HG03280 (cell line): ENCODE measurements at regions not wholly inside any gene's neighbourhood (a gene's known extent, or its start where the extent isn't known, plus 50 kb on each side); places are given as distances from the start of the nearest gene placed in this dataset.

Source experiments
- ATAC-seq: cut with Tn5 transposase; IDR thresholded peaks from one replicate; pipeline ENCODE4 v1.9.1; 2021; ENCODE audit warnings: mild to moderate bottlenecking, moderate library complexity; ENCODE audit not compliant: unreplicated experiment

DNA sequence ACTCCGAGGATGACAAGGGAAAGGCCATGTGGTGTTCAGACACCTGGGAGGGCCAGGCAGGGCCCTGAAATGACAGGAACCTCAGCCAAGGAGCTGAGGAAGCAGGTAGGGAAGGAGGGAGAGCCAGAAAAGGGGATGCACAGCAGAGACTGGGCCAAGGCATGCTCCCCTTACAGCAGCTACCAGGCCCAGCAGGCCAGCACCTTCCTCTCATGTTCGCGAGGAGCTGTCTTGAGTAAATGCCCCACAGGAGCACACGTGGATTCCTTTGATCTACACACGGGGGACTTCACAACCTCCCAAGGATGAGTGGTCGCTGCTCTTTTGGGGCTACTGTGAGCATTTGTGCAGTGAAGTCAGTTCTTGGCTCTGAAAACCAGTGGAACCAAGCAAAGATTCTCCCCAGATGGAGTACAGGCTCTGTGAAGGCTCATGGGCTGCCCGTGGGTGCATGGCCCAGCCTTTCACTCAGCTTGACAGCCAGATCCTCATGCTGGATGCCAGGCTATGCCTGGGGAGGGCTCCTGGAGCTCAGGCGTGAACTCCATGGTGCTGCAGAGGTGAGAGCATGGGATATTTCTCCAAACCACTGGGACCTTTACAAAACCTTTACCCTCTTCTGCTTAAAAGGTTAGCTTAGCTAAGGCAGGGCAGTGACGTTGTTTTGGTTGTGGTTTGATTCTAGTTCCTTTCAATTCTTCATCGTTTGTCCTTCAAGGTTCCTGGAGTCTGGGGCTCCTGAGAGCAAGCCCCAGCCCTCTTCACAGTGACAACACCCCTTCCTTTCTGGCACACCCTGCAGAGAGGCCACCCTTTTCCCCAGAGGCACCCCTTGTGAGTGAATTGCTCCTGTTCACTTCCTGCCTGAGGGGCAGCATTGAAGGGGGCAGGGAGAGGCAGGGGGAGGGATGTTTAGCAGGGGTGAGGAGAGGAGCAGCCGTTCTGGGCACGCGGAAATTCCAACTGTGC, 74.2 kb upstream of the ZPBP start:
- no peak for ATAC-seq

- no peak for ATAC-seq
Measured at GRCh38 chr7:50164559-50165170, 71.6 kb upstream of the ZPBP start.

DNA sequence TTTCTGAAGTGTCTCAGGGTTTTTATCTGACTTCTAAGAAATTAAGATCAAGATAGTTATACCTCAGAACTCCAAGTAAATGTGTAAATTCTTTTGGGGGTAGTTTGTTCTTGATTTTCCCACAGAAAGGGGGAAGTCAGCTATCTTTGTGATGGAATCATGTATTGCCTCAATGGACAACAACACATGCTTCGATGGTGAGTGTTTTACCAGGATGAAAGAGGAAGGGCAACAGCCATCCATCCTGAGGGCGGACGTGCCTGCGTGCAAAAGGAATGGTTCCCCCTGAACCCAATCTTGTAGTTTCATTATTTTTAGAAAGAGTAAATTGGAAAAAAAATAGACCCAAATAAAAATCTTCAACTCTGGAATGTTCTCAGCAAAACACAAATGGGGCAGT, 67.2 kb upstream of the ZPBP start:
- ATAC-seq, result no peak

GRCh38 chr7:50159154-50159553, 66.1 kb upstream of the ZPBP start:
- ATAC-seq, result no peak

GRCh38 chr7:50156706-50157105, 63.7 kb upstream of the ZPBP start:
- ATAC-seq, result no peak

DNA sequence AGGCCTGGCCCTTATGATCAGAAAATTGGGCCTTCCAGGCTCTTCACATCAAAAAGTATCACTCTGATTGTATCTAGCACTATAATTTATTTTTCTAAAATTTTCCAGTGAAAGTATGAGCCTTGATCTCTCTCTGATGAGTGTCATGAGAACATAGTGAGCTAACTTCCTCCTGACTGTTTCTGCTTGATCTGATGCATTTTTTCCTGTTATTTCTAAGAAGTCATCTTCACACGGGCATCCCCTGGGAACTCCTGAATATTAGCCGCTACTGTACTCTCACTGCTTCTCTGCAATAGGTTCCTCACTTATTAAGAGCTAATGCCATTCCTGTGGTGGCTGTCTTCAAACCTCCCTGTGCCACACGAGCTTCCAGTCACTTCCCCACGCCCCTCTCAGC, 63.1 kb upstream of the ZPBP start:
- ATAC-seq, result no peak

- ATAC-seq, result no peak
Measured at GRCh38 chr7:50155755-50156154, 62.7 kb upstream of the ZPBP start.

GRCh38 chr7:50153995-50154394, 60.9 kb upstream of the ZPBP start:
- no peak for ATAC-seq

DNA sequence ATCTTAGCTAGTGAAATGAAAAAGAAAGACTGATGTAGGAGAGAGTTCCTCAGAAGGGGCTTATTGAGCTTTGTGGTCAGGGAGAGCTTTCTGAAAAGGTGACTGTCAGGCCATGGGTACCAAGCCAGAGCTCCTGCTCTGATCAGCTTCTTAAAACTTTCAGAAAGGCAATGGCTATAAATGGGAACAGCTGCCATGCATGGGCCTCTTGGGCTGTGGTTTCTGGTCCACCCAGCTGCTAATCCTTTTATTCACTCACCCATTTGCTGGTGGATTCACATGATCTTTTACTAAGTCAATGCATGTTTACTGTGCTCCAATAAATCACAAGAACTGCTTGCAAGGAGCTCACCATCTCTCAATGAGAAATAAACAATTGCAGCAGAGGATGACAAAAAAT, 60.1 kb upstream of the ZPBP start:
- ATAC-seq, result no peak

DNA sequence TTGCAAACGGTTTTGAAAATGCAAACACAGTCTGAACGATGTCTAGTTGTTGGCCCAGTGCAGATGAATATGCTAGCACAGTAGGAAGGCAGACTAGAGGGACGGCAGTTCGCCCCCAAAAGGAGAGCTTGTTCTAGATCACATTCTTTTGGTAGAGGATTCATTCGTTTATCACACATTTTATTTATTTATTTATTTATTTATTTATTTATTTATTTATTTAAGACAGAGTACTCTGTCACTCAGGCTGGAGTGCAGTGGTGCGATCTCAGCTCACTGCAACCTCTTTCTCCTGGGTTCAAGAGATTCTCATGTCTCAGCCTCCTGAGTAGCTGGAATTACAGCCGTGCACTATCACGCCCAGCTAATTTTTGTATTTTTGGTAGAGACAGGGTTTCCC, 59.4 kb upstream of the ZPBP start:
- no peak for ATAC-seq

DNA sequence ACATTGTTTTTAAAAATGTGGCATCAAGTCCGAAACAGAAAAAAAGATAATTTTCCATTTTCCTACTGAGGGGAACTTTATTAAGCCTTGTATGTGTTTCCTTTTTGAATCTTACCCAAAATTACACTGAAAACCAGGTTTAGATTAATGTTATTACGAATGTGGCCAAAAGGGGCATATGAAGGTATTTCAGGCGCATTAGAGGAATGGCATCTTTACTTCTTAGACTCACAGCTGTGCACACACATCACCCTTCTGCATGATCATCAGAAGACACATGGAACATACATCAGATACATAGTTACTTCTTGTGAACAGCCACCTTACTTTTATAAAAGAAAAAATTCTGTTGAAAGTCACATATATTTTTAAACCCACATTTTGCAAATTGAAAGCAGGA, 58.6 kb upstream of the ZPBP start:
- no peak for ATAC-seq

- ATAC-seq, result no peak
Measured at GRCh38 chr7:50151001-50151400, 58.0 kb upstream of the ZPBP start.

- no peak for ATAC-seq
Measured at GRCh38 chr7:50149369-50149768, 56.3 kb upstream of the ZPBP start.

GRCh38 chr7:50147951-50148808, 55.1 kb upstream of the ZPBP start:
- ATAC-seq, result no peak

DNA sequence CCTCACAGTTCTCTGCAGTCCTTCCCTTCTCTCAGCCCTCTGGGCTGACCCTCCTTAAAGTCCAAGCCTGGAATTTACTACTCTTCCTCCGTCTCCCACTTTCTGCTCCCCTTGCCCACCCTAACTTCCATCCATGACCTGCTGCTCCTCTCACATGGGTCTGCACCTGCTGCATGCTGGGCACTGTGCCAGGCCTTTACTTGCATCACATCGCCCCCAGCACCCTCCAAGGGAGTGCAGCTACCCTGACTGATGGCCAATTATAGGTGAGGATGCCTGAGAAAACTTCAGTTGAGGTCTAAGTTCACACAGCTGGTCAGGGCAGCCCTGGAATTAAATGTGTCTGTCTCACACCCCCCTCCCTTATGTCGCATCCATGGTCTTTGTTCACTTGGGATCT, 53.6 kb upstream of the ZPBP start:
- no peak for ATAC-seq

GRCh38 chr7:50145801-50146338, 52.8 kb upstream of the ZPBP start:
- ATAC-seq, result no peak

DNA sequence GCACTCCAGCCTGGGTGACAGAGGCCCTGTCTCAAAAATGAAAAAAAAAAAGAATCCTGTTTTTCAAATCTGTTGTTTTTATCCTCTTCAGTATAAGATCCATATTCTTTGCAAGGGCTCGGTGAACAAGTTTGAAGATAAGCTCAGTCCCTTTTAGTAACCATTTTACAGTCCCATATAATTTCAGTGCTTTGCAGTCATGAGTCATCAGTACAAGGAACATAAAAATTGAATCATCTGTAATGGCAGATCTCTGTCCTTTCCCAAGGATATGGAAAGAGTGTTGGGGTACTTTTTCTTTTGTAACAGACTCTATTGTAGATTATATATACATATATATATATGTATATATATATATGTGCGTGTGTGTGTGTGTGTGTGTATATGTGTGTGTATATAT, 52.2 kb upstream of the ZPBP start:
- no peak for ATAC-seq
